GM18520 (cell line): ENCODE measurements at regions not wholly inside any gene's neighbourhood (a gene's known extent, or its start where the extent isn't known, plus 50 kb on each side); places are given as distances from the start of the nearest gene placed in this dataset.

Experiments used
- ATAC-seq: cut with Tn5 transposase; IDR thresholded peaks from one replicate; pipeline ENCODE4 v1.9.1; 2021; ENCODE audit not compliant: unreplicated experiment

- peak; percentile 54 for ATAC-seq
These were observed 533.3 kb downstream of the HACE1 start for GRCh38 chr6:104326173-104327001.

GRCh38 chr6:104325341-104326172 is 534.2 kb downstream of the HACE1 start:
- ATAC-seq: no peak

- ATAC-seq: no peak
These were observed 535.4 kb downstream of the HACE1 start for GRCh38 chr6:104324301-104324700.

- no peak for ATAC-seq
These were observed 536.9 kb downstream of the HACE1 start for GRCh38 chr6:104322841-104323240.

- no peak for ATAC-seq
These were observed 538.4 kb downstream of the HACE1 start for GRCh38 chr6:104321301-104321700.

GRCh38 chr6:104320896-104321295 is 538.8 kb downstream of the HACE1 start:
- no peak for ATAC-seq

GRCh38 chr6:104312851-104313250 is 546.9 kb downstream of the HACE1 start:
- ATAC-seq: no peak

- no peak for ATAC-seq
These were observed 553.5 kb downstream of the HACE1 start for GRCh38 chr6:104306211-104306610.

- ATAC-seq: no peak
These were observed 554.5 kb downstream of the HACE1 start for GRCh38 chr6:104305206-104305605.

GRCh38 chr6:104301951-104302350 is 557.8 kb downstream of the HACE1 start:
- no peak for ATAC-seq

- no peak for ATAC-seq
These were observed 573.1 kb downstream of the HACE1 start for GRCh38 chr6:104286641-104287040.

GRCh38 chr6:104284872-104285271 is 574.8 kb downstream of the HACE1 start:
- no peak for ATAC-seq

GRCh38 chr6:104282581-104282980 is 577.1 kb downstream of the HACE1 start:
- ATAC-seq: no peak

GRCh38 chr6:104281370-104281769 is 578.3 kb downstream of the HACE1 start:
- ATAC-seq: no peak

GRCh38 chr6:104268389-104268788 is 591.3 kb downstream of the HACE1 start:
- no peak for ATAC-seq

GRCh38 chr6:104266922-104267321 is 592.8 kb downstream of the HACE1 start:
- no peak for ATAC-seq

GRCh38 chr6:104256646-104257045 is 603.1 kb downstream of the HACE1 start:
- ATAC-seq: no peak

GRCh38 chr6:104253236-104253635 is 606.5 kb downstream of the HACE1 start:
- no peak for ATAC-seq

- no peak for ATAC-seq
These were observed 607.4 kb downstream of the HACE1 start for GRCh38 chr6:104252276-104252675.

- ATAC-seq: no peak
These were observed 608.1 kb downstream of the HACE1 start for GRCh38 chr6:104251651-104252050.

GRCh38 chr6:104240865-104241264 is 618.9 kb downstream of the HACE1 start:
- ATAC-seq: no peak

- ATAC-seq: no peak
These were observed 619.7 kb downstream of the HACE1 start for GRCh38 chr6:104239971-104240370.
